Iris pigment epithelial cell (primary cell): ENCODE measurements at regions not wholly inside any gene's neighbourhood (a gene's known extent, or its start where the extent isn't known, plus 50 kb on each side); places are given as distances from the start of the nearest gene placed in this dataset.
A peak's percentile ranks its signal among the peaks of the same experiment; 100 is the strongest.
"Not testable (repeated sequence)": the region's sequence is repeated elsewhere in the genome, so short reads cannot be mapped to it uniquely, and the experiment has no call there.

Experiments
- DNase-seq: peaks from one replicate; pipeline ENCODE4 v3.0.0-alpha.2; 2011; ENCODE audit warnings: low read depth

DNA sequence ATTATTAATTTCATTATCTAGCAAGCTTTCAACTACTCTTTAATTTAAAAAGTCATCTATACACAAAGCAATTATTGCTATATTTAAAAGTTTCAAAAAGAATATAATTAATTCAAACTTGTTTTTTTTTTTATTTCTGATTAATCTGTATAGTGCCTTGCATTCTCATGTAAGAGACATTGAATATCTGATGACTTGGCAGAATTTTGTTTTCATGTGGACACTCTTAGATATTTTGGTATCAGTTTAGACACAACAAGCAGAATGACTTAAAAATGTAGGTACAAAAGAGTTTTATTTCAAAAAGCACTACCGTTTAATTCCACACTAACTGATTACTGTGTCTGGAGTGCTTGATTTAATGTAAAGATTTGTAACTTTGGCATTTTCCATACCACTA is 1129.6 kb downstream of the PDHA2 start:
- no peak for DNase-seq

DNA sequence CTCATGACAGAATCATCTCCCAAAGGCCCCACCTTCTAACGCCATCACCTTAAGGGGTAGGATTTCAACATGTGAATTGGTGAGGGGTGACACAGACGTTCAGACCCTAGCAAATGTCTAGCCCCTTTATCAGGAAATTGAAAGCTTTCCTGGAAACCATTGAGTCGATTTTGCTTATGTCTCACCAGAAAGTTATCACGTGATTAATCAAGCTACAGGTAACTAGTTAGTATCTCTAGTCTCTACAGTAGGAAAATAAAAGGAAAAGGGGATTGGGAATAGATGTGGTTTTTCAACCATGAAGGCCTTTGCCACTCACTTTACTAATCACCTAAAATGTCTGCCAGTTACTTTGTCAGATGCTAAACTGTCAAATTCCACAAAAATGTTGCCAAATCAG is 1133.0 kb downstream of the PDHA2 start:
- no peak for DNase-seq

DNA sequence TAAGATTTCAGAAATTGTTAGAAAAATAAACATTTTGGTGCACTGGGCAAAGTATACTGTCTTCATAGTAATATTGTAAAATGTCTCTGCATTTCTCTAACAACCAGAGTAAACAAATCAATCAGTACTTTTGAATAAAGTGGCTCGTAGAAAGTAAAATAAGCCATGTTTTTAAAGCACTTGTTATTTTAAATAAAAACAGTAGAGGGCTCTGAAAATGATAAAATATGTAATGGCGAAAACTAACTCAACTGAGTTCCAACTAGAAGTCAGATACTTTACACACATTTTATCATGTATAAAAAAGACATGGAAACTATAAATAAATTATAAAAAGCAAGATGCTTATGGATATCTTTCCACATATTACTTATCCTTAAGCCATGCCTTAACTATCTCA is 1134.4 kb downstream of the PDHA2 start:
- no peak for DNase-seq

DNA sequence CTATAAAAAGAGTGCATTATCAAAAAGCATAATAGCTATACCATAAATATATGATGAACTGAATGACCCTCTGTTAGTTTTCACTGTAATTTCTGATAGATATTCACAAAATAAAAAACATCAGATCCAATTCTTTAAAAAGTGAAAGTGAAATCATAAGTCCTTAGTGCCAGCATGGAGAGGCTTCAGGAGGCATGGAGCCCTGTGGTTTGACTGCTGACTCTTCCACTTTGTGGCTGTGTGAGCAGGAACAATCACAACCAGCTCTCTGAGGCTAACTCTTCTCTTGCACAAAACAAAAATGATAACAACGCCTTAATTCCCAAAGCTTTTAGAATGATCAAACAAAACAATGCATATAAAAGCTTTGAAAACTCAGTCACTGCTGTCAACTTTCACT is 1143.9 kb downstream of the PDHA2 start:
- peak; percentile 10 for DNase-seq

DNA sequence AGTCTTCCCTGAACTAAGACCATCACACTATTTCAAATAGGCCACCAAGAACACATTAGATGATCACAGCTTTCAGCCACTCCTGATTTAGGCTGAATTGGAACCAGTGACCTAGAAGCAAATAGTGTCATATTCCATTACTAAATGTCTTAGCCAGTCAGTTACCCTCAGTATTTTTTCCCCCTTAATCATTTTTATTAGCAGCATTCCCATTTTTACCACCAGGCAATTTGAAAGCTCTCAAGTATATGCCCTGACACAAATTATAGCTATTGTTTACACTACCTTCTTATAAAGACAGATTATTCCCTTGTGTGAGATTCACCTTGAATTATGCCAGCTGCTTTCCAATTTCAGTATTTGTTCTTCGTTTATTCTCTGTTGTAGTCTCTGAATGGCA is 1146.9 kb downstream of the PDHA2 start:
- DNase-seq: no peak

DNA sequence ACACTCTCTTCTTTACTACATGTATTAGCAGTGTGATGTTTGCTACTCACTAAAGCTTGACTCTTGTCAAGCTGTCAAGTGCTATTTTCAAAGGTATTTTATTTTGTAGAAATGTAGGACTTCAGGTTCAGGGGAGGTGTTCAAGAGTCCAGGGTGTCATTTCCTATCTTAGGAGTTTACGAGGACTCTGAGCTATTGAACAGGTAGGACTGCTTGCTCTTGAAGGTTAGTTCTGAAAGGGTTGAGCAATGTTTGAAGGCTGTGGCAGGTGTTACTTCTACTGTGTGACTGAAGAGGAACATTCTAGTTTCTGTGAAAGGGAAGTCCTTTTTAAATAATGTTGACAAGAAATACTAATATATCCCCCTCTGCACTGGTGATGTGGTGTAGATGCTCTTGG is 1151.2 kb downstream of the PDHA2 start:
- no peak for DNase-seq

DNA sequence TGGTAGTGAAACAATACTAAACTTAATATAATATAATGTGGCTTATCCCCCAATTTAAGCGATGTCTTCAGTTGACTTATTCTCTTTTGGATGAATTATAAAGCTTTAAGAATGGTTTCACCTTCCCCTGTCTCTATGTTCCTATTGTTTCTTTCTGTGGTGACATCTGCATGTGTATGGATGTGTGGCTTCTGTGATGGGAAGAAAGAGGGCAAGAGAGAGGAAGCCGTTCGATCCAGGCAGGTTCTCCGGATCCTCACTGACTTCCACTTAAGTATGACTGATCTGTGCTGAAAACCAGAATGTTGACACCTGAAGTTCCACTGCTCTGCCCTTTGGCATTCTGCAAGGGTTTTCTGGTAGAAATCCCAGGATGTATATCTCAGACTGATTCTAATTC is 1150.8 kb downstream of the STPG2 start:
- DNase-seq: no peak

DNA sequence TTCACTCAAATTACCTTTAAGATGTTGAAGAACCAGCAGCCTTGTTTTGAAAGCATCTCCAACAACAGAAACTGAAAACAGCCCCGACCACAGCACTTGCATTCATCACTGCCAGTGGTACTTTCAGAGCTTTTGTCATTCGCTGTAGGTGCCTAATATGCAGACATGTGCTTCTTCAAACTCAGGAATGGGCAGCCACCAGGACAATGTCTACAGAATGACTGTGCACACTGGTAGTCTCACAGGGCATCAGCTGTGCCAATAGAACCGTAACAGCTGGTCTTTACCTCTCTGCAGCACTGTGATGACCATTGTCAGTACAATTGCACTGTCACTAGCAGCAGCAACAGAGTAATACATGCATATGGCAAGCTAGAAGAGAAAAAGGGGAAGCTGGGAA is 1149.7 kb downstream of the STPG2 start:
- no peak for DNase-seq

DNA sequence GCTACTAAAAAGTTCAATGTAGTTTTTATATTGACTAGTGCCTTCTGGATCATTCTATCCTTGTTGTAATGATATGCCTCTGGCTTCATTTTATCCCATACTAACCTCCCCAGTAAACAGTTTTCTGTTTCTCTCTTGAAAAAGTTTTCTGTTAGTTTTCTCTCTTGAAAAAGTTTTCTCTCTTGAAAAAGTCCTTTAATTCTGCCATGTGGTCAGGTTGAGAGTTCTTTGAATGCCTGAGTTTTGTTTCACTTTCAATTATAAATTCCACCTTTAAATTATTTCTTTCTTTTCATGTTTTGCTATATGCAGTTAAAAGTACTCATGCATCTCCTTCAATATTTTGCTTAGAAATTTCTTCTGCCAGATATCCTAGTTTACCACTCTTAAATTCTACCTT is 1139.6 kb downstream of the STPG2 start:
- no peak for DNase-seq

DNA sequence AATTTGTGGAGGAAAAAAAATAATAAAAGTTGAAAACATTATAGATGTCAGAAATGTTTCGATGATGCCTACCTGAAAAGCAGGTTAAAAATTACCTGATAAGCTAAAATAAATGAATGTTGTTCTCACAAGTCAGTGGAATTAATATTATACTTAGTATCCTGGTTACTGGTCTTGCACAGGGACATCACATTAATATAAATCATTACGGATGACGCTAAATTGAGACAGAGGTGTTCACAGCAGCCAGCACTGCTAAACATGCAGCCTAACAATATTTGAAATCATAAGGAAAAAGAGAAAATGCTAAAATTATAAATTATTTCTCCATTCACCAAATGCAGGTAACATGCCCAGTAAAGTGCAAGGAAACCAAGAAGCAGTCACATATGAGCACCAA is 1130.0 kb downstream of the STPG2 start:
- no peak for DNase-seq

DNA sequence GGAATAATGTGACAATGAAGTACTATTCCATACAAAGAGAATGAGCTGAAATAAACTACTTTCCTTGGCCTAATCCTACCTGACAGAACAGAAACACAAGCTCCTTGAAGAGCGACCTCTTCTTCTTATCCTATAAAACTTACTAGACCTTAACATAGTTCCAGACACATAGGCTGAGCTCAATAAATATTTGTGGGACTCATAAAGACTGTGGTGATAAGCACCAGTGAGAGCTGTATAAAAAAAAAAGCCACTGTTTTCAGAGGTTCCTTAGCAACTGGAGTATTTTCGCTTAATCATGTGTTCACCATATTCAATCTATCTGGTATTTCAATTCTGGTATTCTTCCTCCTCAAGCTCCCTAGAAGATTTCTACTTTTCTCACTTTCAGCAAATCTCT is 1129.6 kb downstream of the STPG2 start:
- DNase-seq: no peak

DNA sequence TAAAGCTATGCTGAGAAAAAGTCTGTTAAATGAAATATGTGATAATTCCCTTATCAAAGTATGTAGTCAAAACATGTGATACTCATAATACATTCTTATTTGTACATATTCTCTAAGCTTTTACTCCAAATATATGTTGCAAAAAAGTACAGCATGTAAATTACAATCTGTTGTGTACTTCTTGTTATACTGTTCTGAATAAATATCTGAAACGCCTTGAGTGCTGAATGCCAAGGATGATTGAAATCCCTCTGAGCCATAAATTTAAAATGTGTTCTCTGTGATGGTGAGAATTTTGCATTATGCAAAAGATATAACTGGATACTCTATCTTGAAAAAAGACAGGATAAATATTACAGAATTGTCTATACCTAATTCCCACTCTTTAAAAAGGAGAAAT is 1128.0 kb downstream of the STPG2 start:
- DNase-seq: no peak

DNA sequence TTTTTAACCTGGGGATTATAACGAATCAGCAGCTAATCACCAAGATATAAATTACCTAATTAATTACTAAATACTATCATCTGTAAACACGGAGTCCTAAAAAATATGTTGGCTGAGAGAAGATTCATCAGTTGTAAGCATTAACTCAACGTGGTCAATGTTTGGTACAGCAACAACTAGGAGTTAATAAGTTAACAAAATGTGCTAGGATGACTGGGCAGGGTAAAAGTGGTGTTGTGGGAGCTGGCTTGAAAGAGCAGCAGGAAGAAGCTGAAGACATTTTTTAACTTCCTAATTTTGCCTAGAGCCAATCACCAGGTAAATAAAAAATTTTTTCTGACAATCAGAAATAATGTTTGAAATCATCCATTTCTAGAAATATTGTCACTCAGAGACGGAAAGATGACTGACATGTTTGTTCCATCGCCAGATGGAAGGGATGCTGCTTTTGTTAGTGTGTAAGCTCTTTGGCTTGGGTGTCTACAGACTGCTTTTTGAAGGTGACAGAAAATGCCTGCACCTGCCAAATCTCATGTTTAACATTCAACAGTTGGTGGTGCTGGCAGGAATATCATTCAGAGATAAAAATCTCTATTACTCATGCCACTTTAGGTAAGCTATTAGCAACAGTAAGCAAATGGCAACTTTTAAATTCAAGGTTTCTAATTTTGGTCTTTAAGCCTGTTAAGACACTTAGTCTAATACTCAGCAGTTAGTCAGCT is 1126.9 kb downstream of the STPG2 start:
- DNase-seq: no peak

DNA sequence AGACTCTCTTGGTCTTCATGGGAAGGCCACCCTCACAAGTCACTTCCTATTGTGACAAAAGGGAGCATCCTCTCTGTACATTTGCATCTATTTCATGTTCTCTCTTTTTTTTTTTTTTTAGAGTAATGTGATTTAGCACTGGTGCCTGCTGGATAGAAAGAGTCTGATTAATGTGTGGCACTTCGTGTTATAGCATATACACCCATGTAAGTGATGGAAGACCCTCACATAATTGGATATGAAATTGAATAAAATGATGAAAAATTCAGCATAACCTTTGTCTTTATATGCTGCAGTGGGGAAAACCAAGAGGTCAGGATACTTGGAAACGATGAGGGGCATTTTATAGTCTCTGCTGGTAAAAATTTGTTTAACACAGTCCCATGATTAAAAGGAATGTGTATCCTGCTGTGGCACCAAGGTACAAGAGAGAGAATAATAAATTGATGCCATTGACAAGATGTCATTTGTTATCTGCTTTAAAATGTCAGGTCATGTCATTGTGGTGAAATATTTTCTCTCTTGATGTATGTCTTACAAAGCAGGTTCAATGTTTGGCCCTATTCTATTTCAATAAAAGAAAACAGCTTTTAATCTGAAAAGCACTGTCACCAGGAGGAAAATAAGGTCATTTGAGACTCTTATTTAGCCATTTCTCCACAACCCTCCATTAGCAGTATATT is 1115.4 kb downstream of the STPG2 start:
- DNase-seq: no peak

DNA sequence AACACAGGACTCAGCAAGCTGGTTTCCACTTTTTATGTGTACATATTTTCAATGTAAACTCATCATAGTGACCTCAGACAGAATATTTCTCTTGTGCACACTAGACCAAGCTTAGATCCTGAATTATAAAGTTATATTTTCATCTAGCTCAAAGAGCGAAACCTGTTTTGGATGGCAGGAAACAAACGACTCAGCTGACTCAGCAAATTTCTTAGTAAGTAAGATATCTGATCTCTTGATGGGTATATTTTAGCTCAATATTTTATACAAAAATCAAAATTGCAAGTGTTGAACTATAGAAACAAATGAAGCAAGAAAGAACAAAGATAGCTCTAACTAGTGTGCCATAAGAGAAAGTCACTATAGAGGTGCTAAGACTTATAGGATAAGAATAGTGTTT is 1114.5 kb downstream of the STPG2 start:
- no peak for DNase-seq

DNA sequence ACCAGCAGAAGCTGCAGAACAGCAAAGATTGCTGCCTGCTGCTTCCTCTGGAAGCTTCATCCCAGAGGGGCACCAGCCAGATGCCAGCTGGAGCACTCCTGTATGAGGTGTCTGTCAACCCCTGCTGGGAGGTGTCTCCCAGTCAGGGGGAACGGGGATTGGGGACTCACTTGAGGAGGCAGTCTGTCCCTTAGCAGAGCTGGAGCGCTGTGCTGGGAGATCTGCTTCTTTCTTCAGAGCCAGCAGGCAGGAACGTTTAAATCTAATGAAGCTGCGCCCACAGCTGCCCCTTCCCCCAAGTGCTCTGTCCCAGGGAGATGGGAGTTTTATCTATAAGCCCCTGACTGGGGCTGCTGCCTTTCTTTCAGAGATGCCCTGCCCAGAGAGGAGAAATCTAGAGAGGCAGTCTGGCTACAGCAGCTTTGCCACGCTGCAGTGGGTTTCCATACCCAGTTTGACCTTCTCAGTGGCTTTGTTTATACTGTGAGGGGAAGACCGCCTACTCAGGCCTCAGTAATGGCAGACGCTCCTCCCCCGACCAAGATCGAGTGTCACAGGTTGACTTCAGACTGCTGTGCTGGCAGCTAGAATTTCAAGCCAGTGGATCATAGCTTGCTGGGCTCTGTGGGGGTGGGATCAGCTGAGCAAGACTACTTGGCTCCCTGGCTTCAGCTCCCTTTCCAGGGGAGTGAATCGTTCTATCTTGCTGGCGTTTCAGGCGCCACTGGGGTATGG is 1105.7 kb downstream of the STPG2 start:
- DNase-seq: not testable (repeated sequence)

DNA sequence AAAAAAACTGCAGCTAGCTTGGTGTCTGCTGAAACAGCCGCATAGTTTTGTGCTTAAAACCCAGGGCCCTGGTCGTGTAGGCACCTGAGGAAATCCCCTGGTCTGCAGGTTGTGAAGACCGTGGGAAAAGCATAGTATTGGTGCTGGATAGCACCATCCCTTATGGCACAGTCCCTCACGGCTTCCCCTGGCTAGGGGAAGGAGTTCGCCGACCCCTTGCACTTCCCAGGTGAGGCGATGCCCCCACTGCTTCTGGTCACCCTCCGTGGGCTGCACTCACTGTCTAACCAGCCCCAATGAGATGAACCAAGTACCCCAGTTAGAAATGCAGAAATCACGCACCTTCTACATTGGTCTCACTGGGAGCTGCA is 1105.1 kb downstream of the STPG2 start:
- no peak for DNase-seq

DNA sequence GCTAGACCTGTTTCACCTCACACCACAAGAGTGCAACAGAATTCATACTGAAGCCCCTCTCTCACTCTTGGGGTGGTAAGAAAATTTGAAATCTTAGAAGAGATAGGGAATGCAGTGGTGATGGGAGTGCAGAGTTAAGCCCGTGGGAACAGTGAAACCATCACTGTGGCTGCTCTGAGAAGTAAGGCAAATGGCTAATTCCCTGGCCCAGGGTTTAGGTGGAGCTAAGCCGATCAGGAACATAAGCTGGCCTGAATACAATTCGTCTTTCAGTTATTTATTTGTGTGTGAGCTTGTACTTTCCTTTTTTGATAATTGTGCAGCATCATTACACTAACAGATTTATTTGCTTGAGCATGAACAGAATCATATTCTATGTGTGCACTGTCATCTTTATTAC is 1070.6 kb downstream of the STPG2 start:
- DNase-seq: no peak

DNA sequence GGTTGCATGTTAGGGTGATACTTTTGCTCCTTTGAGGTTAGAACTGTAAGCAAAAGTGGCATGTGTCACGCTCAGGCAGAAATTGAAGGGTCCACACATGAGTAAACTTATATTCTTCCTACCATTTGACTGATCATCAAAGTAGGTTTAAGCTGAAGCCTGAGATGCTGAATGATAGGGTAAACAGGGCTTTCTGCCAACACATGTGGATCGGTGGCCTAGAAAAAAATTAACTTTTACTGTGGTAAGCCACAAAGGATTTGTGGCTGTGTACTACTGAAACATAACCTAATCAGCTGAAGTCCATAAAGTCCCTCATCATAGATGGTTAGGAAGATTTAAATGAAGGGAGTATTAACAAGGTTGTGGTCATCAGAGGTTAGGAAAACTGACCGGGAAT is 1070.1 kb downstream of the STPG2 start:
- DNase-seq: peak; percentile 0

DNA sequence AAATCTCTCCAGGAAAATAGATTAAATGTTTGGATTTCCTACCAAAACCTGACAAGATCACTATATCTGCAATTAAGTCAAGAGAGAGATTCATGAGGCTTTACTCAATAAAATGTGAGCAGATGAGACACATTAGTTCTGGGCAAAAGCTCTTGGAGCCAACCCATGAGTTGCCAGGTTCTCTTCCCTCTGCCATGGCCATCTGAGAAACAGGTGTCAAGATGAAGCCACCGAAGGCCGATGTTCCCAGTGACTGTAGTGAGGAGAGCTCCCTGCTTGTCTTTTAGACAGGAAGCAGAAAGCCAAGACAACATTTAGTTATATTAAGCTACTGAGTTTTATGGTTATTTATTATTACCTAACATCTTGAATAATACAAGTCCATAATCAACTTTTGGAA is 1068.7 kb downstream of the STPG2 start:
- DNase-seq: no peak

DNA sequence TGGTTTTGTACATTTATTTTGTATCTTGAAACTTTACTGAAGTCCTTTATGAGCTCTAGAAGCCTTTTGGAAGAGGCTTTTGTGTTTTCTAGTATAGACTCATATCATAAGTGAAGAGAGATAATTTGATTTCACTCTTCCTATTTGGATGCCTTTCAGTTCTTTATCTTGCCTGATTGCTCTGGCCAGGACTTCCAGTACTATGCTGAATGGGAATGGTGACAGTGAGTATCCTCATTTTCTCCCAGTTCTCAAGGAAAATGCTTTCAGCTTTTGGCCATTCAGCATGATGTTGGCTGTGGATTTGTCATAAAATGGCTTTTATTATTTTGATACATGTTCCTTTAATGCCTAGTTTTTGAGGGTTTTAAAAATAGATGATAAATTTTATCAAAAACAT is 1061.3 kb downstream of the STPG2 start:
- no peak for DNase-seq

DNA sequence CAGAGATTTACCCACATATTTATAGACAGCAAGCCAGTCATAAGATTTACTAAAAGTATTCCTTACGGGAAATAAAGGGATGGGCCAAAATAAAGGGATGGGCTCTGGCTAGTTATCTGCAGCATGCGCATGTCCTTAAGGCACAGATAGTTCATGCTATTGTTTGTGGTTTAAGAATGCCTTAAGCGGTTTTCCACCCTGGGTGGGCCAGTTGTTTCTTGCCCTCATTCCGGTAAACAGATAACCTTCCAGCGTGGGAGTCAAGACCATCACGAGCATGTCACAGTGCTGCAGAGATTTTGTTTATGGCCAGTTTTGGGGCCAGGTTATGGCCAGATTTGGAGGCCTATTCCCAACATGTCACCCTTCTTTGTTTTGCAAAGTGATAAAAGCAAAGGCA is 1046.2 kb downstream of the STPG2 start:
- DNase-seq: not testable (repeated sequence)

DNA sequence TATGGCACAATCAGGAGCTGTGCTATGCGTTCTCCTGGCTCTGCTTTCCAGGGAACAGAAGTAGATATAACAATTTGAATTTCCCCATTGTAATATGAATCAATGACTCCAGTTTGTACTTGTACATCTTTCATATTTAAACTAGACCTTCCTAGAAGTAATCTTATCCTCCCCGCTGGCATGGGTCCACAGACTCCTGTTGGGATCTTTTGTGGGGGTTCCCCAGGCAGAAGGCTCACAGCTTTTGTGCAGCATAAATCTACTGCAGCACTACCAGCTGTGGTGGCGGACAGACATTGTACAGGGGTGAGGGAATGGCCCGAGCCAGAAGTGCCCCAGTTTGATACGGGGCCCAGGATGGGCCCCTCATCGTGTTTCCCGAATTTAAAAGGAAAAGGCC is 1042.1 kb downstream of the STPG2 start:
- not testable (repeated sequence) for DNase-seq
